MM.1S (cell line): ENCODE measurements at regions not wholly inside any gene's neighbourhood (a gene's known extent, or its start where the extent isn't known, plus 50 kb on each side); places are given as distances from the start of the nearest gene placed in this dataset.

ENCODE experiments used
- DNase-seq: peaks from one replicate; pipeline ENCODE4 v3.0.0-alpha.2; 2015
- H2AFZ ChIP-seq: fragments of 300-600 bp; sonication (generic); 2 replicates; pipeline ENCODE4 v1.6.0; 2016; ENCODE audit warnings: antibody characterized with exemption, low read length
- H3F3A ChIP-seq: fragments of 300-600 bp; sonication (generic); 2 replicates; pipeline ENCODE4 v1.6.1; 2016; ENCODE audit warnings: mild to moderate bottlenecking, antibody characterized with exemption, low read length, moderate library complexity, mixed read lengths; ENCODE audit not compliant: insufficient read depth
- H3K27ac ChIP-seq: fragments of 300-600 bp; sonication (generic); 2 replicates; pipeline ENCODE4 v1.5.1; 2016; ENCODE audit warnings: mild to moderate bottlenecking, low read length
- H3K27me3 ChIP-seq: fragments of 300-600 bp; sonication (generic); replicated peaks from 2 replicates; pipeline ENCODE4 v1.6.0; 2016; ENCODE audit warnings: low read length; ENCODE audit not compliant: insufficient read depth
- H3K36me3 ChIP-seq: fragments of 300-600 bp; sonication (generic); replicated peaks from 2 replicates; pipeline ENCODE4 v1.6.1; 2016; ENCODE audit warnings: mild to moderate bottlenecking, low read length, mixed read lengths; ENCODE audit not compliant: insufficient read depth
- H3K4me1 ChIP-seq: fragments of 300-600 bp; sonication (generic); 2 replicates; pipeline ENCODE4 v1.6.1; 2016; ENCODE audit warnings: low read length, mixed read lengths
- H3K4me2 ChIP-seq: fragments of 300-600 bp; sonication (generic); 2 replicates; pipeline ENCODE4 v1.6.0; 2016; ENCODE audit warnings: low read depth, low read length
- H3K4me3 ChIP-seq: fragments of 300-600 bp; sonication (generic); 2 replicates; pipeline ENCODE4 v1.5.1; 2016; ENCODE audit warnings: low read length, mixed read lengths
- H3K79me2 ChIP-seq: fragments of 300-600 bp; sonication (generic); 2 replicates; pipeline ENCODE4 v1.6.1; 2016; ENCODE audit warnings: mixed run types, low read length, mixed read lengths
- H3K9ac ChIP-seq: fragments of 300-600 bp; sonication (generic); 2 replicates; pipeline ENCODE4 v1.6.1; 2016; ENCODE audit warnings: low read length, mixed read lengths
- H3K9me2 ChIP-seq: fragments of 300-600 bp; sonication (generic); replicated peaks from 2 replicates; pipeline ENCODE4 v1.6.1; 2016; ENCODE audit warnings: mild to moderate bottlenecking, low read length, mixed read lengths; ENCODE audit not compliant: insufficient read depth
- H3K9me3 ChIP-seq: fragments of 300-600 bp; sonication (generic); replicated peaks from 2 replicates; pipeline ENCODE4 v1.6.1; 2016; ENCODE audit warnings: mild to moderate bottlenecking, low read length, mixed read lengths; ENCODE audit not compliant: insufficient read depth
- H4K20me1 ChIP-seq: fragments of 300-600 bp; sonication (generic); 2 replicates; pipeline ENCODE4 v1.6.1; 2016; ENCODE audit warnings: mild to moderate bottlenecking, low read length, moderate library complexity, mixed read lengths; ENCODE audit not compliant: insufficient read depth
- EZH2 ChIP-seq: fragments of 300-600 bp; sonication (generic); optimal IDR thresholded peaks from 2 replicates; pipeline ENCODE3; 2017; ENCODE audit warnings: low read depth, mild to moderate bottlenecking, antibody characterized with exemption, low read length, mixed read lengths
- EZH2phosphoT487 ChIP-seq: fragments of 300-600 bp; sonication (generic); IDR thresholded peaks from 2 replicates; pipeline ENCODE4 v1.6.1; 2018; ENCODE audit warnings: antibody characterized with exemption, low read length
- TF ChIP-seq, protein P1 (sequence below): fragments of 300-600 bp; sonication (generic); IDR thresholded peaks from 2 replicates; pipeline ENCODE4 v1.5.1; 2016; ENCODE audit warnings: antibody characterized with exemption, low read length, mixed read lengths

DNA sequence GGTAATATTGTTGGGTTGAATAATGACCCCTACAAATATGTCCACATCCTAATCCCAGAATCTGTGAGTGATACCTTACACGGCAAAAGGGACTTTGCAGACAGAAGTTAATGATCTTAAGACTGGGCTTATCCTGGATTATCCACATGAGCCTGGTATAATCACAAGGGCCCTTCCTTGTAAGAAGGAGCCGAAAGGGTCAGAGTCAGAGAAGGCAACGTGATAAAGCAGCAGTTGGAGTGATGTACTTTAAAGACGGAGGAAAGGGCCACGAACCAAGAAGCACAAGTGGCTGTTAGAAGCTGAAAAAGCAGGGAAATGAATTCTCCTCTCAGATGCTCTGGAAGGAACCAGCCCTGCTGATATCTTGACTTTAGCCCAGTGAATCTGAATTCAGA is 137.8 kb downstream of the UTP18 start:
- no peak overlapping the region for H3K4me3 ChIP-seq
- no peaks in the 10 kb centered on the region for H3K36me3 ChIP-seq
- H3K4me2 ChIP-seq, result no peak overlapping the region
- H3K27ac ChIP-seq, result no peak overlapping the region
- TF ChIP-seq EZH2 (no peak), EZH2phosphoT487 (no peak)
- TF ChIP-seq, protein P1, sequence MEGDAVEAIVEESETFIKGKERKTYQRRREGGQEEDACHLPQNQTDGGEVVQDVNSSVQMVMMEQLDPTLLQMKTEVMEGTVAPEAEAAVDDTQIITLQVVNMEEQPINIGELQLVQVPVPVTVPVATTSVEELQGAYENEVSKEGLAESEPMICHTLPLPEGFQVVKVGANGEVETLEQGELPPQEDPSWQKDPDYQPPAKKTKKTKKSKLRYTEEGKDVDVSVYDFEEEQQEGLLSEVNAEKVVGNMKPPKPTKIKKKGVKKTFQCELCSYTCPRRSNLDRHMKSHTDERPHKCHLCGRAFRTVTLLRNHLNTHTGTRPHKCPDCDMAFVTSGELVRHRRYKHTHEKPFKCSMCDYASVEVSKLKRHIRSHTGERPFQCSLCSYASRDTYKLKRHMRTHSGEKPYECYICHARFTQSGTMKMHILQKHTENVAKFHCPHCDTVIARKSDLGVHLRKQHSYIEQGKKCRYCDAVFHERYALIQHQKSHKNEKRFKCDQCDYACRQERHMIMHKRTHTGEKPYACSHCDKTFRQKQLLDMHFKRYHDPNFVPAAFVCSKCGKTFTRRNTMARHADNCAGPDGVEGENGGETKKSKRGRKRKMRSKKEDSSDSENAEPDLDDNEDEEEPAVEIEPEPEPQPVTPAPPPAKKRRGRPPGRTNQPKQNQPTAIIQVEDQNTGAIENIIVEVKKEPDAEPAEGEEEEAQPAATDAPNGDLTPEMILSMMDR, result no peak
- H3K9me2 ChIP-seq, result no peaks in the 10 kb centered on the region
- H2AFZ ChIP-seq, result no peak overlapping the region
- DNase-seq, result no peak
- no peaks in the 10 kb centered on the region for H3F3A ChIP-seq
- no peaks in the 10 kb centered on the region for H3K4me1 ChIP-seq
- no peak overlapping the region for H3K9ac ChIP-seq
- no peaks in the 10 kb centered on the region for H3K9me3 ChIP-seq
- H3K79me2 ChIP-seq, result no peaks in the 10 kb centered on the region
- H4K20me1 ChIP-seq, result no peaks in the 10 kb centered on the region
- H3K27me3 ChIP-seq, result no peaks in the 10 kb centered on the region

DNA sequence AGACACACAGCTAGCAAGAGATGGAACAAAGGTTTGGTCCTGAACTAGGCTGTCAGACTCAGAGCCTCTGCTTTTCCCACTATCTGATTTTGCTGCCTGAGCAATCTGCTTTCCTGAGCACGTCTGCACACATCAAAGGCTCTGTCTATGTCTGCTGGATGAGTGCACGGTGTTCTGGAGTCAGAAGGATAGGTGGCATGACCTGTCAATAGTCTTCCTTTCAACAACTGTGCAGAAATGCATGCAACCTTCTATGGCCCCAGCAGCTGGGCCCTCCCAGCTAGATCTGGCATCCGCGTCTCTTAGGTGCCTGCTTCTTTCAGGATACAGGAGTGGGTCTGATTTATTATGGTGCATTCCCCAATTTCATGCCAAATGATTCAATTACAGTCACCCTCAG is 138.3 kb downstream of the UTP18 start:
- Histone ChIP-seq H3K27me3 (no peaks in the 10 kb centered on the region), H3K9ac (no peak overlapping the region), H4K20me1 (no peaks in the 10 kb centered on the region), H3K9me3 (no peaks in the 10 kb centered on the region), H3K4me3 (no peak overlapping the region), H3K79me2 (no peaks in the 10 kb centered on the region), H2AFZ (no peak overlapping the region), H3K36me3 (no peaks in the 10 kb centered on the region), H3K4me1 (no peaks in the 10 kb centered on the region), H3K27ac (no peak overlapping the region), H3K4me2 (no peak overlapping the region), H3F3A (no peaks in the 10 kb centered on the region), H3K9me2 (no peaks in the 10 kb centered on the region)
- TF ChIP-seq EZH2 (no peak), EZH2phosphoT487 (no peak)
- TF ChIP-seq, protein P1, result no peak
- DNase-seq, result no peak

DNA sequence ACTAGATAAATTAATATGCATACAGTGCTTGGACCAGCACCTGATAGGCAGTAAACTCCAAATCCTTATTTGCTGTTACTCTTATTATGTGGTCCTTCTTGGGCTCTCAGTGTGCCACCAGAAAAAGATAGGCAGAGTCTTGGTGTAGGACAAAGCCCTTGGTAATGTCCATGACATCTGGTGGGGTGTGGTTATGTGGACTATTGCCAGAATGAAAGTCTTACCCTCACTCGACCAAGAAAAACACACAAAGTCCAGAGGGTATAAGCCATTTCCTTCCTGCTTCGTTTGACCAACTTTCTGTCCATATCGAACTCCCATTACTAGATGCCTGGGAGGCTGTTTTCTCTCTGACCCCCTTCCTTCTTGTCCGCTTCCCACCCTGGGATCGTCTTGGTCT is 140.9 kb downstream of the UTP18 start:
- DNase-seq, result no peak
- Histone ChIP-seq H3K9me3 (no peaks in the 10 kb centered on the region), H3K4me1 (no peaks in the 10 kb centered on the region), H3K27ac (no peak overlapping the region), H3K4me3 (no peak overlapping the region), H3K27me3 (no peaks in the 10 kb centered on the region), H3K9me2 (no peaks in the 10 kb centered on the region), H3K4me2 (no peak overlapping the region), H3K79me2 (no peaks in the 10 kb centered on the region), H4K20me1 (no peaks in the 10 kb centered on the region), H3F3A (no peaks in the 10 kb centered on the region), H2AFZ (no peak overlapping the region), H3K36me3 (no peaks in the 10 kb centered on the region), H3K9ac (no peak overlapping the region)
- TF ChIP-seq EZH2, result no peak
- TF ChIP-seq, protein P1, result no peak
